Neuronal stem cell (in vitro differentiated cells): ENCODE measurements at regions not wholly inside any gene's neighbourhood (a gene's known extent, or its start where the extent isn't known, plus 50 kb on each side); places are given as distances from the start of the nearest gene placed in this dataset.

Source experiments
- DNase-seq: peaks from one replicate; pipeline ENCODE4 v3.0.0-alpha.2; 2013; ENCODE audit warnings: low spot score
- H2AFZ ChIP-seq: one replicate; pipeline ENCODE4 v1.6.1; 2013; ENCODE audit warnings: mild to moderate bottlenecking, low read length, inconsistent platforms
- H2AK5ac ChIP-seq: 2 replicates; pipeline ENCODE4 v1.6.1; 2013; ENCODE audit warnings: low read depth, mild to moderate bottlenecking, inconsistent platforms, low read length, moderate library complexity, mixed read lengths
- H2BK120ac ChIP-seq: 2 replicates; pipeline ENCODE4 v1.6.1; 2013; ENCODE audit warnings: low read depth, mild to moderate bottlenecking, inconsistent platforms, low read length, moderate library complexity, mixed read lengths
- H2BK12ac ChIP-seq: one replicate; pipeline ENCODE4 v1.6.1; 2013; ENCODE audit warnings: low read length, inconsistent platforms
- H2BK15ac ChIP-seq: 2 replicates; pipeline ENCODE4 v1.6.1; 2013; ENCODE audit warnings: mild to moderate bottlenecking, low read length, inconsistent platforms, mixed read lengths
- H2BK5ac ChIP-seq: one replicate; pipeline ENCODE4 v1.6.1; 2013; ENCODE audit warnings: inconsistent platforms, mild to moderate bottlenecking, low read length, moderate library complexity
- H3K14ac ChIP-seq: one replicate; pipeline ENCODE4 v1.6.1; 2013; ENCODE audit warnings: low read length, inconsistent platforms
- H3K18ac ChIP-seq: 2 replicates; pipeline ENCODE4 v1.6.1; 2013; ENCODE audit warnings: low read length, inconsistent platforms
- H3K23ac ChIP-seq: 2 replicates; pipeline ENCODE4 v1.6.1; 2013; ENCODE audit warnings: low read depth, mild to moderate bottlenecking, mixed read lengths, low read length, inconsistent platforms; ENCODE audit not compliant: poor library complexity
- H3K27ac ChIP-seq: replicated peaks from 3 replicates; pipeline ENCODE4 v1.5.1; 2013; ENCODE audit warnings: low read length, inconsistent platforms
- H3K27me3 ChIP-seq, 3 experiments: 2 replicates each; pipeline ENCODE4 v1.6.1; 2013; ENCODE audit warnings: low read length in 3 of 3, mild to moderate bottlenecking in 2 of 3, inconsistent platforms in 1 of 3, low read depth in 1 of 3, mixed read lengths in 1 of 3, moderate library complexity in 1 of 3; ENCODE audit not compliant: control insufficient read depth in 3 of 3, insufficient read depth in 3 of 3
- H3K36me3 ChIP-seq, 2 donors: replicated peaks in 1 of 2; 2 replicates each; pipeline ENCODE4 v1.6.1; 2013; ENCODE audit warnings: low read length in 2 of 2; ENCODE audit not compliant: control insufficient read depth in 2 of 2, insufficient read depth in 2 of 2
- H3K4ac ChIP-seq: 2 replicates; pipeline ENCODE4 v1.6.1; 2013; ENCODE audit warnings: inconsistent platforms, mild to moderate bottlenecking, low read length, moderate library complexity
- H3K4me1 ChIP-seq, 2 donors: 1 replicate in 1 of 2; 2 replicates in 1 of 2; pipeline ENCODE4 v1.6.1; 2013; ENCODE audit warnings: low read length in 2 of 2, low read depth in 1 of 2; ENCODE audit not compliant: control insufficient read depth in 2 of 2, insufficient read depth in 1 of 2
- H3K4me2 ChIP-seq: one replicate; pipeline ENCODE4 v1.6.1; 2013; ENCODE audit warnings: mild to moderate bottlenecking, low read length, inconsistent platforms; ENCODE audit not compliant: insufficient read depth, poor library complexity, severe bottlenecking
- H3K4me3 ChIP-seq, 2 donors: 2 replicates each; pipeline ENCODE4 v1.5.1; 2013; ENCODE audit warnings: low read length in 2 of 2, mild to moderate bottlenecking in 2 of 2, inconsistent platforms in 1 of 2, moderate library complexity in 1 of 2
- H3K79me1 ChIP-seq: one replicate; pipeline ENCODE4 v1.6.1; 2013; ENCODE audit warnings: low read depth, mild to moderate bottlenecking, inconsistent platforms, low read length, moderate library complexity
- H3K9ac ChIP-seq: one replicate; pipeline ENCODE4 v1.6.1; 2013; ENCODE audit warnings: mild to moderate bottlenecking, low read depth, low read length, inconsistent platforms; ENCODE audit not compliant: poor library complexity
- H3K9me3 ChIP-seq, 2 donors: replicated peaks in 1 of 2; 2 replicates each; pipeline versions ENCODE3 to v1.6.1; 2013; ENCODE audit warnings: low read length in 2 of 2, mild to moderate bottlenecking in 2 of 2, inconsistent platforms in 1 of 2, low read depth in 1 of 2, mixed read lengths in 1 of 2, moderate library complexity in 1 of 2; ENCODE audit not compliant: control insufficient read depth in 2 of 2, insufficient read depth in 1 of 2
- H4K8ac ChIP-seq: one replicate; pipeline ENCODE4 v1.6.1; 2013; ENCODE audit warnings: low read depth, mild to moderate bottlenecking, inconsistent platforms, low read length, moderate library complexity
- H4K91ac ChIP-seq: one replicate; pipeline ENCODE4 v1.6.1; 2013; ENCODE audit warnings: low read length, low read depth, mild to moderate bottlenecking, inconsistent platforms; ENCODE audit not compliant: poor library complexity
- WGBS, 2 donors: extraction: QIAGEN DNeasy Blood & Tissue Kit; methylation state at CpG; one replicate each; pipeline ENCODE4 v1.1.7; 2013; ENCODE audit warnings: missing lambda C conversion rate in 2 of 2, mixed read lengths in 1 of 2; ENCODE audit not compliant: insufficient read length in 2 of 2, insufficient replicate concordance in 1 of 2; ENCODE audit errors: extremely low coverage in 2 of 2; 5-methylcytosine and 5-hydroxymethylcytosine counted together

- peaks cover 2 to 7% of the 10 kb centered on the region in 2 donors for H3K4me1 ChIP-seq
- no peak overlapping the region for H3K4ac ChIP-seq
- no peak overlapping the region for H3K9ac ChIP-seq
- H3K18ac ChIP-seq, result no peak overlapping the region
- DNase-seq, result no peak
- H3K4me2 ChIP-seq, result no peak overlapping the region
- H2BK120ac ChIP-seq, result no peak overlapping the region
- no peak overlapping the region for H2BK15ac ChIP-seq
- no peak overlapping the region for H2BK5ac ChIP-seq
- H3K79me1 ChIP-seq, result no peaks in the 10 kb centered on the region
- no peak overlapping the region for H4K91ac ChIP-seq
- no peaks in the 10 kb centered on the region for H3K36me3 ChIP-seq
- no peak overlapping the region for H2AFZ ChIP-seq
- H2AK5ac ChIP-seq, result no peak overlapping the region
- no peak overlapping the region for H3K4me3 ChIP-seq
- no peaks in the 10 kb centered on the region for H3K27me3 ChIP-seq
- no CpG with 5 or more reads among the region's 14 CpGs for WGBS, 2 donors
- no peak overlapping the region for H3K27ac ChIP-seq
- no peak overlapping the region for H2BK12ac ChIP-seq
- no peak overlapping the region for H3K23ac ChIP-seq
- H4K8ac ChIP-seq, result no peak overlapping the region
- H3K14ac ChIP-seq, result no peak overlapping the region
- H3K9me3 ChIP-seq, result no peaks in the 10 kb centered on the region
Measured at GRCh38 chr10:4088354-4089066, 303.5 kb upstream of the KLF6 start.

DNA sequence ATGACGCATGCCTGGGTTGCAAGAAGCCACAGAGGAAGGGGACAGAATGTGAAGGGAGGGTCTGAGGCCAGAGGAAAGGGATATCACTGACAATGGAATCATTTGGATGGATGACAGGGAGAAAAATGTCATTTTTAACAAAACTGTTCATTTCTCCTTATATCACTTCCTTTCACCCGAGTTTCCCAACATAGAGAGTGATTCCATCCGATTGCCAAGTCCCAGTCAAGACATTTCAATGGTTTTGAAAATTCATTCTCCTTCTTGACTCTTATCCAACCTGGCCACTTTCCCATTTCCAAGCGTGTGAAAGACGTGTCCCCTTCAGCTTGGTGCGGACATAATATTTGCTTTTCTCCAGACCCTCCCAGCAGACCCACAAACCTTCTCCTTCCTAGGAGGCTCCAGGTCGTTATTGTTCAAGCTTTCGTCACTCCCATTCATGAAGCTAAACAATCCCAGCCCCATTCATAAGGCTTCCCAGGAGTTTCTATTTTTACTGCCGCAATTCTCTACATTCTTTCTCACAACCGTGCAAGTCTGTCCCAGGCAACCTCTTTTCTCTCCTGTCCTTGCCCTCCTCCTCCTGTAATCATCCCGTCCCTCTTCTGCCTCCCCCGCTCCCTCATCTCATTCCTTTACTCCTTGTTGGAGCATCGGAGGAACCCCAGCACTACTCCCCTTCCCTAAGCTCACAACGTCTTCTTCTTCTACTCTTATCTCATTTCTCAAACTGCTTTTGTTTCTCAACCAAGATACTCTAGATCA, 301.3 kb upstream of the KLF6 start:
- Histone ChIP-seq H3K14ac (no peak overlapping the region), H3K18ac (no peak overlapping the region), H3K36me3 (no peaks in the 10 kb centered on the region), H3K79me1 (no peaks in the 10 kb centered on the region), H2BK12ac (no peak overlapping the region), H2BK120ac (no peak overlapping the region), H3K23ac (no peak overlapping the region), H4K91ac (no peak overlapping the region), H3K9ac (no peak overlapping the region), H3K4me1 (peaks cover 2 to 7% of the 10 kb centered on the region in 2 donors), H3K4ac (no peak overlapping the region), H3K4me2 (no peak overlapping the region), H4K8ac (no peak overlapping the region), H3K27ac (peak overlapping the region; percentile 45), H2AFZ (peak overlapping the region; percentile 77), H2AK5ac (no peak overlapping the region), H2BK15ac (no peak overlapping the region), H3K4me3 (no peak overlapping the region), H2BK5ac (no peak overlapping the region), H3K27me3 (no peaks in the 10 kb centered on the region), H3K9me3 (no peaks in the 10 kb centered on the region)
- peak; percentile 6 for DNase-seq
- no CpG with 5 or more reads among the region's 14 CpGs for WGBS, 2 donors

DNA sequence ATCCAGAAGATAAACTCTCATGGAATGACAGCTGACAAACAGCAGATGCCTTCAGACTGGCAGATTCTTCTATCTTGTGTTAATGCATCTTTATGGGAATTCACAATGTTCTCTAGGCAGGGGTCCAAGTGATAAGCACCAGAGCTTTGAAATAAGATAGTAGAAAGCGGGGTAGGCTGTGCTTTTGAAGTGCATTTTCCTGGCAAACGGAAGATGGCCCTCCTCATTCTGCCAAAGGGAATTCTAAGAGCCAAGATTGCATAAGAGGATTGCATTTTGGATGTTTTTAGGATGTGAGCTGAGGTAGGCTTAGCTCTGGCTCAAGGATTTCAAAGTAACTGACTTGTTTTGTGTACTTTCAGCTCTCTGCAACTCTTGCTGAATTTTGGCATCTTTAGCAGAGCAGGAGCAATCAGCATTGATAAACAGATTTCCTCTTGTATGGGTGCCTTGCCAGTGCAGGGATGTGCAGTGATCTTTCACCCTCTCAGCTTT, 298.5 kb upstream of the KLF6 start:
- no peaks in the 10 kb centered on the region for H3K79me1 ChIP-seq
- no peak overlapping the region for H4K8ac ChIP-seq
- H3K27ac ChIP-seq, result no peak overlapping the region
- H3K4me2 ChIP-seq, result no peak overlapping the region
- H2AFZ ChIP-seq, result peak overlapping the region; percentile 72
- no peak overlapping the region for H2BK120ac ChIP-seq
- no peak overlapping the region for H3K23ac ChIP-seq
- no peaks in the 10 kb centered on the region for H3K9me3 ChIP-seq
- no peak for DNase-seq
- peaks cover 2 to 7% of the 10 kb centered on the region in 2 donors for H3K4me1 ChIP-seq
- H2BK5ac ChIP-seq, result no peak overlapping the region
- no peak overlapping the region for H3K4me3 ChIP-seq
- no peak overlapping the region for H2BK15ac ChIP-seq
- H2BK12ac ChIP-seq, result no peak overlapping the region
- no peaks in the 10 kb centered on the region for H3K36me3 ChIP-seq
- no peak overlapping the region for H3K14ac ChIP-seq
- no peak overlapping the region for H3K4ac ChIP-seq
- WGBS, 2 donors, result no CpG with 5 or more reads among the region's 2 CpGs
- H4K91ac ChIP-seq, result no peak overlapping the region
- no peak overlapping the region for H2AK5ac ChIP-seq
- H3K27me3 ChIP-seq, result no peaks in the 10 kb centered on the region
- no peak overlapping the region for H3K18ac ChIP-seq
- H3K9ac ChIP-seq, result no peak overlapping the region

DNA sequence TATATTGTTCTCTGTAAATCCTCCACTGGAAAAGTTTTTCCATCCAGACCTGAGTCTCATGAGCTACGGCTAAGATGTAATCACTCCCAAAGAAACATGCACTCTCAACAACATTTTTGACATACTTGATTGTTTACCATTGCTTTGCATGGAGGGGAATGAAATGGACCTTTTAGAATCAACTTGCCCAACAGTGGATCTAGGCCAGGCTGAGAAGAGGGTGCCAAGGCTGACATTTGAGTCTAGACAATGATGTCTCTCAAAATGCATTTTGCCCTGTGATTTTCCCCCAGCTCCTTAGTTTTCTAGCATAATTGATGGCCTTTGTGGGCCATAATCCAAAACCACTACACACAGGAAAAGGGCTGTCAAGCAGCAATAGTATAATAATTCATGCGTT, 297.9 kb upstream of the KLF6 start:
- no peak overlapping the region for H4K91ac ChIP-seq
- WGBS, 2 donors, result no CpG with 5 or more reads among the region's 2 CpGs

More for the DNA sequence above, 297.9 kb upstream of the KLF6 start:
- Histone ChIP-seq H3K79me1 (no peaks in the 10 kb centered on the region), H3K4me1 (peaks cover 2 to 7% of the 10 kb centered on the region in 2 donors), H3K9me3 (no peaks in the 10 kb centered on the region), H2AFZ (no peak overlapping the region), H2BK12ac (peak overlapping the region; percentile 7), H3K27ac (no peak overlapping the region), H3K23ac (no peak overlapping the region), H3K4ac (no peak overlapping the region), H2BK15ac (no peak overlapping the region), H3K14ac (no peak overlapping the region), H4K8ac (no peak overlapping the region), H3K18ac (no peak overlapping the region), H2BK120ac (no peak overlapping the region), H3K27me3 (no peaks in the 10 kb centered on the region), H2BK5ac (no peak overlapping the region), H3K4me2 (no peak overlapping the region), H3K4me3 (no peak overlapping the region), H3K36me3 (no peaks in the 10 kb centered on the region), H3K9ac (no peak overlapping the region), H2AK5ac (no peak overlapping the region)
- DNase-seq, result no peak
